HepG2 (cell line): ENCODE measurements at regions not wholly inside any gene's neighbourhood (a gene's known extent, or its start where the extent isn't known, plus 50 kb on each side); places are given as distances from the start of the nearest gene placed in this dataset.

Experiments used
- MAFK ChIP-seq, 2 experiments: IDR thresholded peaks in 1 of 2; conservative IDR thresholded peaks in 1 of 2; 2 replicates each; pipeline ENCODE4 v1.6.1; 2011; ENCODE audit warnings: improper control_type of control experiment in 2 of 2, low read length in 2 of 2
- PBX2 ChIP-seq: IDR thresholded peaks from 2 replicates; pipeline ENCODE4 v1.6.1; 2016; ENCODE audit warnings: control low read depth
- POLR2A ChIP-seq, 2 experiments: IDR thresholded peaks; 2 replicates each; pipeline ENCODE4 v1.6.1; 2011; ENCODE audit warnings: low read depth in 2 of 2, low read length in 2 of 2, mild to moderate bottlenecking in 1 of 2, moderate library complexity in 1 of 2; ENCODE audit not compliant: insufficient read depth in 1 of 2
- ZNF18 ChIP-seq: sonication (generic); formaldehyde crosslinking; IDR thresholded peaks from 2 replicates; pipeline ENCODE4 v1.8.0; 2022; ENCODE audit warnings: mild to moderate bottlenecking, missing genetic modification reagents; ENCODE audit not compliant: insufficient replicate concordance

- TF ChIP-seq POLR2A (IDR thresholded peaks at IDR 0.05; ENCODE audit: insufficient read depth in 1 of 2, low read depth in 2 of 2, low read length in 2 of 2): no peak
- no peak for TF ChIP-seq MAFK (conservative IDR thresholded peaks at IDR 0.05 in 1 of 2, IDR thresholded peaks at IDR 0.05 in 1 of 2; ENCODE audit: low read length in 2 of 2)
- TF ChIP-seq ZNF18 (CRISPR knock-in tag): no peak
- no peak for TF ChIP-seq PBX2 (CRISPR knock-in tag)
Observed at GRCh38 chr3:30505866-30506520, 100.4 kb upstream of the TGFBR2 start.
